Calu3 (cell line): ENCODE measurements at regions not wholly inside any gene's neighbourhood (a gene's known extent, or its start where the extent isn't known, plus 50 kb on each side); places are given as distances from the start of the nearest gene placed in this dataset.

Experiments used
- BruUV-seq: library from RNA; stranded (reverse); fragments of 400-500 nt; replicated peaks from 2 replicates; lab custom pipeline; 2021; lab: Mats Ljungman, UMichigan
- CTCF ChIA-PET: fragments of 300-600 bp; sonication (Branson Sonifier 250); formaldehyde crosslinking; loops from one replicate; lab custom pipeline; 2022; ENCODE audit warnings: antibody characterized with exemption; lab: Charles Lee
- DNase-seq: peaks from one replicate; pipeline ENCODE4 v3.0.0; 2022
- H3K27ac Mint-ChIP-seq: one replicate; pipeline ENCODE4 v1.8.0; 2022; ENCODE audit warnings: mixed read lengths; ENCODE audit not compliant: unreplicated experiment
- H3K27me3 Mint-ChIP-seq: one replicate; pipeline ENCODE4 v1.8.0; 2022; ENCODE audit warnings: mixed read lengths; ENCODE audit not compliant: unreplicated experiment
- H3K36me3 Mint-ChIP-seq: one replicate; pipeline ENCODE4 v1.8.0; 2022; ENCODE audit warnings: mild to moderate bottlenecking, moderate library complexity, mixed read lengths; ENCODE audit not compliant: insufficient read depth, unreplicated experiment
- H3K4me1 Mint-ChIP-seq: one replicate; pipeline ENCODE4 v1.8.0; 2022; ENCODE audit warnings: mild to moderate bottlenecking, low read depth, mixed read lengths; ENCODE audit not compliant: unreplicated experiment
- H3K4me3 Mint-ChIP-seq: one replicate; pipeline ENCODE4 v1.8.0; 2022; ENCODE audit warnings: mild to moderate bottlenecking, low read depth, moderate library complexity, mixed read lengths; ENCODE audit not compliant: unreplicated experiment
- H3K9me3 Mint-ChIP-seq: one replicate; pipeline ENCODE4 v1.8.0; 2022; ENCODE audit warnings: low read depth, mixed read lengths; ENCODE audit not compliant: unreplicated experiment
- CTCF ChIP-seq: fragments of 200-600 bp; IDR thresholded peaks from one replicate; pipeline ENCODE4 v1.8.0; 2022; ENCODE audit warnings: antibody characterized with exemption; ENCODE audit not compliant: unreplicated experiment
- intact Hi-C: fragments of 100-400 bp; cut with micrococcal nuclease; formaldehyde crosslinking; loops from one replicate; pipeline ENCODE4 v1.10.0; 2022; ENCODE audit not compliant: unreplicated experiment

DNA sequence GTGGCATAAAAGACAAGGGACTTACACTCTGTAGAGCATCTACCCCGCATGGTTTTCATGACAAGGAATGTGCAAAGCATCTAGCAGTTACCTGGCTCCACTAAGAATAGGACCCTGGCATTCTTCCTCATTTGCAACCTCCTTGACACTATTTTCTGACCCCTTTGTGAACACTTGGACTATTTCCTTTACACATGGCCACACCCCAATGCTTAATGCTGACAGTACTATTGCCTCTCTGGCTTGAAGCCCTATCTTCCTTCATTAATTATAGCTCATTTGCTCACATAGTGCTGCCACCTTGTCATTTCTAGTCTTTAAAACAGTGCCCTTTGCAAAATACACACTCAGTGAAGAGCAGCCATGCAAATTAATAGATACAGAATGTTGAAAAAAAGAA, 226.3 kb upstream of the VCX3A start:
- H3K36me3 Mint-ChIP-seq = no peaks in the 10 kb centered on the region
- peaks cover 22% of the 10 kb centered on the region for H3K9me3 Mint-ChIP-seq
- no peak overlapping the region for H3K27ac Mint-ChIP-seq
- no peaks in the 10 kb centered on the region for H3K4me1 Mint-ChIP-seq
- CTCF ChIA-PET = no interaction called here
- no TSS peak for BruUV-seq
- no peak overlapping the region for H3K4me3 Mint-ChIP-seq
- no peak for DNase-seq
- no peak for TF ChIP-seq CTCF
- intact Hi-C loops = no loop called here
- no peaks in the 10 kb centered on the region for H3K27me3 Mint-ChIP-seq

GRCh38 chrX:6759655-6760375, 224.9 kb upstream of the VCX3A start:
- no peaks in the 10 kb centered on the region for H3K4me1 Mint-ChIP-seq
- CTCF ChIA-PET = no interaction called here
- H3K36me3 Mint-ChIP-seq = no peaks in the 10 kb centered on the region
- peaks cover 27% of the 10 kb centered on the region for H3K9me3 Mint-ChIP-seq
- TF ChIP-seq CTCF = no peak
- intact Hi-C loops = no loop called here
- no TSS peak for BruUV-seq
- H3K4me3 Mint-ChIP-seq = no peak overlapping the region
- H3K27me3 Mint-ChIP-seq = no peaks in the 10 kb centered on the region
- no peak for DNase-seq
- no peak overlapping the region for H3K27ac Mint-ChIP-seq

DNA sequence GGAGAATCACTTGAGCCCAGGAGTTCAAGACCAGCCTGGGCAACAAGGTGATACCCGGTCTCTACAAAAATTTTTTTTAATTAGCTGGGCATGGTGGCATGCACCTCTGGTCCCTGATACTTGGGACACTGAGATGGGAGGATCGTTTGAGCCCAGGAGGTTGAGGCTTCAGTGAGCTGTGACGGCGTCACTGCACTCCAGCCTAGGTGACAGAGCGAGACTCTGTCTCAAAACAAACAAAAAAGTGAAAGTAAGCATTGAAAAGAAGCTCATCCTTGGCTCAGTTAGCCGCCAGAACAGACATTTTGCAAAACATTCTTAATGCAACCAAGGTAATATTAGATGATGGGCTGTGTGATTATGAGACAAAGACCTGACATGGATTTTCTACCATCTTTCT, 223.3 kb upstream of the VCX3A start:
- no peak for TF ChIP-seq CTCF
- intact Hi-C loops = no loop called here
- H3K4me3 Mint-ChIP-seq = no peak overlapping the region
- H3K27ac Mint-ChIP-seq = no peak overlapping the region
- DNase-seq = no peak
- H3K4me1 Mint-ChIP-seq = no peaks in the 10 kb centered on the region
- H3K9me3 Mint-ChIP-seq = peaks cover 27% of the 10 kb centered on the region
- no peaks in the 10 kb centered on the region for H3K27me3 Mint-ChIP-seq
- CTCF ChIA-PET = no interaction called here
- no peaks in the 10 kb centered on the region for H3K36me3 Mint-ChIP-seq
- no TSS peak for BruUV-seq

DNA sequence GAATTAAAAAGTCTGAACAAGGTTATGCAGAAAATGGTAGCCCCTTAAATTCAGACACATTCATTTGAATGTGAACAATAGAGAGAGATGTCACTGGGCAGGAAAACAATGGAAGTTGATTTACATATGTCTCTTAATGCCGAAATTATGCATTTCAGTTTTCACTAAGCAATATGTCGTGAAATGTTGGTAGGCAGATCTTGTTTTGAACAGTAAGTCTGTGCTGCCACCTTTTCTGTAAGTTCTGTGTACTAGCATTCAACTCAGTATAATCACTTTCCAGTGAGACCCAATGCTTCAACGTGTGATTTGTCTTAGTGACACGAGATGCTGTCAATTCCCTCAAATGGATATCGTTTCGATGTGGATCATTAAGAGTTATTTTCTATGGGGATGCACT, 222.7 kb upstream of the VCX3A start:
- TF ChIP-seq CTCF = no peak

More for the DNA sequence above, 222.7 kb upstream of the VCX3A start:
- Mint-ChIP-seq H3K27ac (no peak overlapping the region), H3K36me3 (no peaks in the 10 kb centered on the region), H3K4me1 (no peaks in the 10 kb centered on the region), H3K27me3 (no peaks in the 10 kb centered on the region), H3K4me3 (no peak overlapping the region), H3K9me3 (peaks cover 27% of the 10 kb centered on the region)
- intact Hi-C loops = no loop called here
- CTCF ChIA-PET = no interaction called here
- no TSS peak for BruUV-seq
- DNase-seq = no peak
